ENCODE measurements at regions not wholly inside any gene's neighbourhood (a gene's known extent, or its start where the extent isn't known, plus 50 kb on each side); places are given as distances from the start of the nearest gene placed in this dataset.

GRCh38 chr2:226017537-226017936 is 618.0 kb downstream of the NYAP2 start:
- Histone ChIP-seq H3K9me3 (ENCODE audit: control insufficient read depth, insufficient read depth, low read depth, low read length) (peaks cover 8% of the 10 kb centered on the region; the same call in 1 of the 2 replicates), H3K4me1 (ENCODE audit: control insufficient read depth, insufficient read depth, low read length) (no peaks in the 10 kb centered on the region), H3K4me3 (ENCODE audit: low read depth in 2 of 2, low read length in 2 of 2) (no peak overlapping the region), H3K27ac (ENCODE audit: low read length) (no peak overlapping the region), H3K36me3 (ENCODE audit: control insufficient read depth, insufficient read depth, low read length) (no peaks in the 10 kb centered on the region), H3K27me3 (ENCODE audit: control insufficient read depth, insufficient read depth, low read length) (no peaks in the 10 kb centered on the region)
- POLR2A ChIA-PET = no interaction called here
- no peak for TF ChIP-seq SIN3A (IDR thresholded peaks at IDR 0.05; ENCODE audit: borderline replicate concordance, insufficient read depth, low read depth, low read length)
- TF ChIP-seq, protein P1, sequence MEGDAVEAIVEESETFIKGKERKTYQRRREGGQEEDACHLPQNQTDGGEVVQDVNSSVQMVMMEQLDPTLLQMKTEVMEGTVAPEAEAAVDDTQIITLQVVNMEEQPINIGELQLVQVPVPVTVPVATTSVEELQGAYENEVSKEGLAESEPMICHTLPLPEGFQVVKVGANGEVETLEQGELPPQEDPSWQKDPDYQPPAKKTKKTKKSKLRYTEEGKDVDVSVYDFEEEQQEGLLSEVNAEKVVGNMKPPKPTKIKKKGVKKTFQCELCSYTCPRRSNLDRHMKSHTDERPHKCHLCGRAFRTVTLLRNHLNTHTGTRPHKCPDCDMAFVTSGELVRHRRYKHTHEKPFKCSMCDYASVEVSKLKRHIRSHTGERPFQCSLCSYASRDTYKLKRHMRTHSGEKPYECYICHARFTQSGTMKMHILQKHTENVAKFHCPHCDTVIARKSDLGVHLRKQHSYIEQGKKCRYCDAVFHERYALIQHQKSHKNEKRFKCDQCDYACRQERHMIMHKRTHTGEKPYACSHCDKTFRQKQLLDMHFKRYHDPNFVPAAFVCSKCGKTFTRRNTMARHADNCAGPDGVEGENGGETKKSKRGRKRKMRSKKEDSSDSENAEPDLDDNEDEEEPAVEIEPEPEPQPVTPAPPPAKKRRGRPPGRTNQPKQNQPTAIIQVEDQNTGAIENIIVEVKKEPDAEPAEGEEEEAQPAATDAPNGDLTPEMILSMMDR (IDR thresholded peaks at IDR 0.05) = no peak
- no peak for TF ChIP-seq TCF7L2 (IDR thresholded peaks at IDR 0.05; ENCODE audit: low read depth, low read length)
- no peak for TF ChIP-seq POLR2AphosphoS5 (IDR thresholded peaks at IDR 0.05; ENCODE audit: low read depth, low read length)
- TF ChIP-seq REST (IDR thresholded peaks at IDR 0.05; ENCODE audit: insufficient read depth in 1 of 2, low read depth in 2 of 2, low read length in 1 of 2) = no peak
- intact Hi-C loops (cut with micrococcal nuclease; ENCODE audit: unreplicated experiment) = no loop called here
- BruUV-seq (replicated peaks) = no TSS peak
- no peak for ATAC-seq
- CTCF ChIA-PET = no interaction called here
- no peak for DNase-seq (ENCODE audit: low read depth, low spot score)
- in situ Hi-C loops (cut with HindIII; ENCODE audit: low pct_unique_long_range_greater_than_20kb, low sequenced_read_pairs) = no loop called here

DNA sequence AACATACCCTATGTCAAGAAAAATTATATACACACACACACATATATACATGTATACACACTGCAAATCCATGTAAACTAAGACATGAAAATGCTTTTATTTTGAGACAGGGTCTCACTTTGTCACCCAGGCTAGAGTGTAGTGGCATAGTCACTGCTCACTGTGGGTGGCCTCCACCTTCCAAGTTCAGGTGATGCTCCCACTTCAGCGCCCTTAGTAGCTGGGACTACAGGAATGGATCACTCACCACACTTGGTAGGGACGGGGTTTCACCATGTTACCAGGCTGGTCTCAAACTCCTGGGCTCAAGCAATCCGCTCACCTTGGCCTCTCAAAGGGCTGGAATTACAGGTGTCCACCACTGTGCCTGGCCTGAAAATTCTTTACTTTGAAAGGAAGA is 617.6 kb downstream of the NYAP2 start:
- H3K27me3 ChIP-seq (ENCODE audit: control insufficient read depth, insufficient read depth, low read length) = no peaks in the 10 kb centered on the region
- no peak overlapping the region for H3K27ac ChIP-seq (ENCODE audit: low read length)
- intact Hi-C loops (cut with micrococcal nuclease; ENCODE audit: unreplicated experiment) (no loop called here), in situ Hi-C loops (cut with HindIII; ENCODE audit: low pct_unique_long_range_greater_than_20kb, low sequenced_read_pairs) (no loop called here)
- no peak for ATAC-seq
- H3K4me3 ChIP-seq (ENCODE audit: low read depth in 2 of 2, low read length in 2 of 2) = no peak overlapping the region
- POLR2A ChIA-PET = no interaction called here
- TF ChIP-seq TCF7L2 (IDR thresholded peaks at IDR 0.05; ENCODE audit: low read depth, low read length) (no peak), REST (IDR thresholded peaks at IDR 0.05; ENCODE audit: insufficient read depth in 1 of 2, low read depth in 2 of 2, low read length in 1 of 2) (no peak), POLR2AphosphoS5 (IDR thresholded peaks at IDR 0.05; ENCODE audit: low read depth, low read length) (no peak), SIN3A (IDR thresholded peaks at IDR 0.05; ENCODE audit: borderline replicate concordance, insufficient read depth, low read depth, low read length) (no peak)
- TF ChIP-seq, protein P1 (IDR thresholded peaks at IDR 0.05) = no peak
- H3K9me3 ChIP-seq (ENCODE audit: control insufficient read depth, insufficient read depth, low read depth, low read length) = peaks cover 8% of the 10 kb centered on the region; the same call in 1 of the 2 replicates
- H3K4me1 ChIP-seq (ENCODE audit: control insufficient read depth, insufficient read depth, low read length) = no peaks in the 10 kb centered on the region
- BruUV-seq (replicated peaks) = no TSS peak
- DNase-seq (ENCODE audit: low read depth, low spot score) = no peak
- CTCF ChIA-PET = no interaction called here
- H3K36me3 ChIP-seq (ENCODE audit: control insufficient read depth, insufficient read depth, low read length) = no peaks in the 10 kb centered on the region

Measured in Panc1 (cell line).